Left lung (tissue), 4 donors: ENCODE measurements at regions not wholly inside any gene's neighbourhood (a gene's known extent, or its start where the extent isn't known, plus 50 kb on each side); places are given as distances from the start of the nearest gene placed in this dataset.

Experiments used
- ATAC-seq: fragments of 200-7000 bp; cut with Tn5 transposase; one replicate; pipeline ENCODE4 v1.9.1; 2020; ENCODE audit warnings: moderate library complexity
- DNase-seq, 4 donors: peaks; one replicate each; pipeline ENCODE4 v3.0.0-alpha.2; 2013 to 2020
- H3K27ac ChIP-seq, 2 donors: fragments of 200-600 bp; sonication (generic) in 1 of 2; one replicate each; pipeline versions ENCODE4 v1.5.0 to v1.8.0; 2020 to 2021
- H3K27me3 ChIP-seq, 2 donors: fragments of 200-600 bp; sonication (generic) in 1 of 2; one replicate each; pipeline versions ENCODE4 v1.5.0 to v1.8.0; 2020 to 2021
- H3K36me3 ChIP-seq, 2 donors: fragments of 200-600 bp; sonication (generic) in 1 of 2; one replicate each; pipeline versions ENCODE4 v1.5.0 to v1.8.0; 2020 to 2021
- H3K4me1 ChIP-seq, 2 donors: fragments of 200-600 bp; one replicate each; pipeline ENCODE4 v1.8.0; 2021
- H3K4me3 ChIP-seq, 2 donors: fragments of 200-600 bp; sonication (generic) in 1 of 2; one replicate each; pipeline versions ENCODE4 v1.5.0 to v1.8.0; 2020 to 2021; ENCODE audit warnings: mild to moderate bottlenecking in 1 of 2
- H3K9me3 ChIP-seq, 2 donors: fragments of 200-600 bp; sonication (generic) in 1 of 2; one replicate each; pipeline versions ENCODE4 v1.5.0 to v1.8.0; 2020 to 2021
- CTCF ChIP-seq, 2 donors: fragments of 200-600 bp; sonication (generic) in 1 of 2; IDR thresholded peaks; one replicate each; pipeline versions ENCODE4 v1.5.0 to v1.8.0; 2021; ENCODE audit warnings: antibody characterized with exemption in 2 of 2
- intact Hi-C, 2 donors: fragments of 100-400 bp; cut with DNase I; formaldehyde crosslinking; loops; one replicate each; pipeline versions ENCODE4 v1.11.2 to v1.14.2; 2022
- donor health status: DM: no; HTN: yes; CAD: no.
- donor health status: DM: no; HTN: no; CAD: no.

GRCh38 chr3:24905266-24905665 is 410.6 kb upstream of the THRB start:
- Histone ChIP-seq H3K36me3 (no peaks in the 10 kb centered on the region), H3K4me3 (no peak overlapping the region), H3K9me3 (no peaks in the 10 kb centered on the region), H3K4me1 (no peaks in the 10 kb centered on the region), H3K27ac (no peak overlapping the region), H3K27me3 (no peaks in the 10 kb centered on the region)
- intact Hi-C loops = no loop called here
- no peak for DNase-seq
- no peak for ATAC-seq
- no peak for TF ChIP-seq CTCF (IDR thresholded peaks at IDR 0.05)

GRCh38 chr3:24907106-24907505 is 412.5 kb upstream of the THRB start:
- no peak overlapping the region for H3K4me3 ChIP-seq
- intact Hi-C loops = no loop called here
- ATAC-seq (no peak), DNase-seq (peak in 2 of 4 donors; percentile 34 to 50)
- no peaks in the 10 kb centered on the region for H3K36me3 ChIP-seq
- no peaks in the 10 kb centered on the region for H3K9me3 ChIP-seq
- no peak overlapping the region for H3K27ac ChIP-seq
- no peak for TF ChIP-seq CTCF (IDR thresholded peaks at IDR 0.05)
- no peaks in the 10 kb centered on the region for H3K4me1 ChIP-seq
- no peaks in the 10 kb centered on the region for H3K27me3 ChIP-seq

- Histone ChIP-seq H3K27me3 (no peaks in the 10 kb centered on the region), H3K36me3 (no peaks in the 10 kb centered on the region), H3K4me3 (no peak overlapping the region), H3K4me1 (no peaks in the 10 kb centered on the region), H3K9me3 (no peaks in the 10 kb centered on the region), H3K27ac (no peak overlapping the region)
- ATAC-seq = no peak
- no peak for TF ChIP-seq CTCF (IDR thresholded peaks at IDR 0.05)
- intact Hi-C loops = no loop called here
- DNase-seq = peak in 2 of 4 donors; percentile 22 to 27
Measured at GRCh38 chr3:24911076-24911475, 416.4 kb upstream of the THRB start.

GRCh38 chr3:24915639-24916038 is 421.0 kb upstream of the THRB start:
- no peak for DNase-seq
- H3K4me1 ChIP-seq = no peaks in the 10 kb centered on the region
- no peaks in the 10 kb centered on the region for H3K9me3 ChIP-seq
- no peaks in the 10 kb centered on the region for H3K36me3 ChIP-seq
- TF ChIP-seq CTCF (IDR thresholded peaks at IDR 0.05) = no peak
- no peak overlapping the region for H3K27ac ChIP-seq
- intact Hi-C loops = no loop called here
- no peak overlapping the region for H3K4me3 ChIP-seq
- ATAC-seq = peak; percentile 52
- H3K27me3 ChIP-seq = no peaks in the 10 kb centered on the region

GRCh38 chr3:24917908-24918307 is 423.3 kb upstream of the THRB start:
- H3K27ac ChIP-seq = no peak overlapping the region
- intact Hi-C loops = no loop called here
- TF ChIP-seq CTCF (IDR thresholded peaks at IDR 0.05) = no peak

More at GRCh38 chr3:24917908-24918307, 423.3 kb upstream of the THRB start:
- Histone ChIP-seq H3K36me3 (no peaks in the 10 kb centered on the region), H3K9me3 (no peaks in the 10 kb centered on the region), H3K4me1 (no peaks in the 10 kb centered on the region), H3K27me3 (no peaks in the 10 kb centered on the region), H3K4me3 (no peak overlapping the region)
- DNase-seq (no peak), ATAC-seq (no peak)
